ENCODE measurements at regions not wholly inside any gene's neighbourhood (a gene's known extent, or its start where the extent isn't known, plus 50 kb on each side); places are given as distances from the start of the nearest gene placed in this dataset.

- H3K4me3 ChIP-seq: no peak overlapping the region
- TF ChIP-seq POLR2A (IDR thresholded peaks at IDR 0.05) (no peak), POLR2AphosphoS5 (IDR thresholded peaks at IDR 0.05) (no peak), EP300 (IDR thresholded peaks at IDR 0.05) (no peak)
- TF ChIP-seq, protein P1, sequence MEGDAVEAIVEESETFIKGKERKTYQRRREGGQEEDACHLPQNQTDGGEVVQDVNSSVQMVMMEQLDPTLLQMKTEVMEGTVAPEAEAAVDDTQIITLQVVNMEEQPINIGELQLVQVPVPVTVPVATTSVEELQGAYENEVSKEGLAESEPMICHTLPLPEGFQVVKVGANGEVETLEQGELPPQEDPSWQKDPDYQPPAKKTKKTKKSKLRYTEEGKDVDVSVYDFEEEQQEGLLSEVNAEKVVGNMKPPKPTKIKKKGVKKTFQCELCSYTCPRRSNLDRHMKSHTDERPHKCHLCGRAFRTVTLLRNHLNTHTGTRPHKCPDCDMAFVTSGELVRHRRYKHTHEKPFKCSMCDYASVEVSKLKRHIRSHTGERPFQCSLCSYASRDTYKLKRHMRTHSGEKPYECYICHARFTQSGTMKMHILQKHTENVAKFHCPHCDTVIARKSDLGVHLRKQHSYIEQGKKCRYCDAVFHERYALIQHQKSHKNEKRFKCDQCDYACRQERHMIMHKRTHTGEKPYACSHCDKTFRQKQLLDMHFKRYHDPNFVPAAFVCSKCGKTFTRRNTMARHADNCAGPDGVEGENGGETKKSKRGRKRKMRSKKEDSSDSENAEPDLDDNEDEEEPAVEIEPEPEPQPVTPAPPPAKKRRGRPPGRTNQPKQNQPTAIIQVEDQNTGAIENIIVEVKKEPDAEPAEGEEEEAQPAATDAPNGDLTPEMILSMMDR (IDR thresholded peaks at IDR 0.05): no peak
- 59 to 78% methylated on average over 4 of the region's 4 CpGs for WGBS, 2 donors (ENCODE audit: low coverage in 1 of 2)
- no peaks in the 10 kb centered on the region for H3K36me3 ChIP-seq
- H3K27ac ChIP-seq: no peak overlapping the region
- peaks cover 0 to 13% (median 0%) of the 10 kb centered on the region in 3 donors for H3K4me1 ChIP-seq
- no peaks in the 10 kb centered on the region for H3K9me3 ChIP-seq
- no peaks in the 10 kb centered on the region for H3K27me3 ChIP-seq
- no peak for ATAC-seq
These were observed 215.3 kb upstream of the GLI3 start for GRCh38 chr7:42452356-42452755.

DNA sequence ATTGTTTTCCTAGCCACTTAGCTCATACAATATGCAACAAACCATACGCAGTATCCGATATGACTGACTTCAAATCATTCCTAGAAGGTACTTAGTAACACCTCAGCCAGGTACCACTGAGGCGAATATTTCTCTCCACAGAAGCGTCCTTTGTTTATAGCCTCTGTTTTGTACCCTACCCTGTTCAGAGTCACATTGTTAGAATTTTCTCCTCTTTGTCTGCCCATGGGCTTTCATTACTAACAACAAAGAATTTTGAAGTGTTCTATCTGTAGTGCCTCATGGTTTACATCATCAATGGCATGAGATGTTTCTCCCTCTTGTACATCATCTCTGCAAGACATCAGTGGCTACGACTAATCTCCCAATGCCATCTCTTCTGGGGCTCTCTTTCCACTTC lies 212.4 kb upstream of the GLI3 start:
- Histone ChIP-seq H3K27ac (no peak overlapping the region), H3K4me3 (no peak overlapping the region), H3K4me1 (peaks cover 0 to 10% (median 0%) of the 10 kb centered on the region in 3 donors), H3K36me3 (no peaks in the 10 kb centered on the region), H3K27me3 (no peaks in the 10 kb centered on the region), H3K9me3 (no peaks in the 10 kb centered on the region)
- TF ChIP-seq, protein P1 (IDR thresholded peaks at IDR 0.05): no peak
- no peak for TF ChIP-seq POLR2A (IDR thresholded peaks at IDR 0.05)
- TF ChIP-seq POLR2AphosphoS5 (IDR thresholded peaks at IDR 0.05): no peak
- TF ChIP-seq EP300 (IDR thresholded peaks at IDR 0.05): no peak
- WGBS, 2 donors (ENCODE audit: low coverage in 1 of 2): 98% methylated on average over 4 to 5 of the region's 5 CpGs
- no peak for ATAC-seq

- 50 to 62% methylated on average over 1 of the region's 1 CpG for WGBS, 2 donors (ENCODE audit: low coverage in 1 of 2)
- H3K27me3 ChIP-seq: no peaks in the 10 kb centered on the region
- H3K4me3 ChIP-seq: no peak overlapping the region
- no peaks in the 10 kb centered on the region for H3K9me3 ChIP-seq
- H3K4me1 ChIP-seq: peaks cover 0 to 6% (median 0%) of the 10 kb centered on the region in 3 donors
- no peaks in the 10 kb centered on the region for H3K36me3 ChIP-seq
- H3K27ac ChIP-seq: no peak overlapping the region
- ATAC-seq: no peak
- TF ChIP-seq EP300 (IDR thresholded peaks at IDR 0.05) (no peak), POLR2AphosphoS5 (IDR thresholded peaks at IDR 0.05) (no peak), POLR2A (IDR thresholded peaks at IDR 0.05) (no peak)
- TF ChIP-seq, protein P1 (IDR thresholded peaks at IDR 0.05): no peak
These were observed 211.9 kb upstream of the GLI3 start for GRCh38 chr7:42448901-42449300.

DNA sequence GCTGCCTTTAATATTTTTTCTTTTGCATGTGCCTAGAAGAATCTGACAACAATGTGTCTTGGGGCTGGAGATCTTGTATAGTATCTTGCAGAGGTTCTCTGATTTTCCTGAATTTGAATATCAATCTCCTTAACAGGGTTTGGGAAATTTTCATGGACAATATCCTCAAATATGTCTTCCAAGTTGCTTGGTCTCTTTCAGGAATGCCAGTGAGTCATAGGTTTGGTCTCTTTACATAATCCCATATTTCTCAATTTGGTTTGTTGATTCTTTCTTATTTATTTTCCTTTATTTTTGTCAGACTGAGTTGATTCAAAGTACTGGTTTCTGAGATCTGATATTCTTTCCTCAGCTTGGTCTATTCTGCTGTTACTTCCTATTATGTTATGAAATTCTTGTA lies 208.7 kb upstream of the GLI3 start:
- TF ChIP-seq EP300 (IDR thresholded peaks at IDR 0.05) (no peak), POLR2AphosphoS5 (IDR thresholded peaks at IDR 0.05) (no peak), POLR2A (IDR thresholded peaks at IDR 0.05) (no peak)
- TF ChIP-seq, protein P1 (IDR thresholded peaks at IDR 0.05): no peak
- H3K4me3 ChIP-seq: no peak overlapping the region
- H3K27me3 ChIP-seq: no peaks in the 10 kb centered on the region
- H3K4me1 ChIP-seq: no peaks in the 10 kb centered on the region
- ATAC-seq: no peak
- peaks cover 0 to 5% (median 0%) of the 10 kb centered on the region in 3 donors for H3K9me3 ChIP-seq
- H3K27ac ChIP-seq: no peak overlapping the region
- H3K36me3 ChIP-seq: no peaks in the 10 kb centered on the region

DNA sequence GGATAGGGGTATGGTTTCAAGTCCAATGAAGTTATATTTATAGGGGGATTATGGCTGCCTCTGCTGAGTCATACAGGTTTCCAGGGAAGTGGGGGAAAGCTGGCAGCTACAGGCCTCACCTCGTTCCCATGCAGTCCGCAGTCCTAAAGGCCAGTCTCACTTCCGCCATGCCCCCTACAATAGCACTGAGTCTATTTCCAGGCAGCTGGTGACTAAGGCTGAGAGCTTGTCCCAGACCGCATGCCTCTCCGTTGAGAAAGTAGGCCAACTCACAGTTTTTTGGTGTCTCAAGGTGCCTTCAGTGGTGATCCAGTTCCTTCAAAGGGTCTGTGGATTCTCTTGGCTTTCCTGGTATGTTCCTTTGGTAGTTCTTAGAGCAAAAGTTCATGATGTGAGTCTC lies 203.9 kb upstream of the GLI3 start:
- WGBS, 2 donors (ENCODE audit: low coverage in 1 of 2): 80 to 85% methylated on average over 1 to 5 of the region's 5 CpGs
- H3K27me3 ChIP-seq: no peaks in the 10 kb centered on the region
- H3K4me3 ChIP-seq: no peak overlapping the region
- H3K4me1 ChIP-seq: no peaks in the 10 kb centered on the region
- no peak overlapping the region for H3K27ac ChIP-seq
- no peaks in the 10 kb centered on the region for H3K36me3 ChIP-seq
- ATAC-seq: no peak
- TF ChIP-seq EP300 (IDR thresholded peaks at IDR 0.05): no peak
- TF ChIP-seq, protein P1 (IDR thresholded peaks at IDR 0.05): no peak
- peaks cover 0 to 24% (median 0%) of the 10 kb centered on the region in 3 donors for H3K9me3 ChIP-seq

Data from gastroesophageal sphincter (tissue), 4 donors.